ENCODE measurements at regions not wholly inside any gene's neighbourhood (a gene's known extent, or its start where the extent isn't known, plus 50 kb on each side); places are given as distances from the start of the nearest gene placed in this dataset.

DNA sequence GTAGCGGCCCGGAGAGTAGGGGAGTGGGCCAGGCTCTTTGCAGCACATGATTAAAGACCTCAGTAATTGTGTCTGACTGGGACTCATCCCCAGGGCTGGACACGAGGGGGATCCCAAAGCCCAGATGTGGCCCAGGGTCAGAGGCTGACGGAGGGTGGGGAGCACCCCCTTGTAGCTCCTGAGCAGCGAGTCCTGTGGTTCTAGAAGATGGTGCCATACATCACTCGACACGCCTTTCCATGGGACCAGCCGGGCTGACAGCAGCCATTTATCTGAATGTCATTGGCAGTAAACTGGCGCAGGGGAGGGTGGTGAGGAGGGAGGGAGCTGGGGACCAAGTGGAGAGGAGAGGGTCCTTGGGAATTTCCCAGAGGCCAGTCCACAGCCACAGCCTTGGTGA, 65.1 kb upstream of the FAM222A start:
- ATAC-seq (no peak), DNase-seq (no peak)
- intact Hi-C loops (cut with DNase I) = no loop called here
- H3K27ac ChIP-seq = no peak overlapping the region
- no peak overlapping the region for H3K4me3 ChIP-seq
- H3K27me3 ChIP-seq = peaks cover 0 to 81% of the 10 kb centered on the region in 2 donors
- TF ChIP-seq CTCF (IDR thresholded peaks at IDR 0.05) = no peak
- no peaks in the 10 kb centered on the region for H3K36me3 ChIP-seq
- H3K9me3 ChIP-seq = no peaks in the 10 kb centered on the region
- no peaks in the 10 kb centered on the region for H3K4me1 ChIP-seq

GRCh38 chr12:109650808-109651207, 62.8 kb upstream of the FAM222A start:
- Histone ChIP-seq H3K27me3 (peaks cover 0 to 71% of the 10 kb centered on the region in 2 donors), H3K9me3 (no peaks in the 10 kb centered on the region), H3K27ac (no peak overlapping the region), H3K36me3 (no peaks in the 10 kb centered on the region), H3K4me3 (no peak overlapping the region), H3K4me1 (no peaks in the 10 kb centered on the region)
- intact Hi-C loops (cut with DNase I) = no loop called here
- TF ChIP-seq CTCF (IDR thresholded peaks at IDR 0.05) = no peak
- ATAC-seq (no peak), DNase-seq (no peak)

DNA sequence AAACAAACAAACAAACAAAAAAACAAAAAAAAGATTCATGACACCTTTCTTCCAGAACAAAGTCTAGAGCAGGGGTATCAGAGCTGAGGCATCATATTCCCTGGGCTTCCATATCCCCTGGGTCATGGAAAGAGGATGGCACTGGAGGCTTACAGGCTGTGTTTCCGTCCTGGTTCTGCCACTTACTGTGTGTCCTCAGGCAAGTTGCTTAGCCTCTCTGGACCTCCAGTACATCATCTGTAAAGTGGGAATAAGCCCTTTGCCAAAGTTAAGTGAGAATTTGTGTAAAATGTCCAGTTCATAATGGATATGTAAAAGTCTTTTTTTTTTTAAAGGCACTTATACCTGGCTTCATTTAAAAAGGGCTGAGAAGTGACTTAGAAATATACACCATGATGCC, 62.0 kb upstream of the FAM222A start:
- Histone ChIP-seq H3K4me3 (no peak overlapping the region), H3K4me1 (no peaks in the 10 kb centered on the region), H3K27me3 (peaks cover 0 to 69% of the 10 kb centered on the region in 2 donors), H3K9me3 (no peaks in the 10 kb centered on the region), H3K27ac (no peak overlapping the region), H3K36me3 (no peaks in the 10 kb centered on the region)
- no peak for ATAC-seq
- TF ChIP-seq CTCF (IDR thresholded peaks at IDR 0.05) = no peak
- intact Hi-C loops (cut with DNase I) = no loop called here
- no peak for DNase-seq

DNA sequence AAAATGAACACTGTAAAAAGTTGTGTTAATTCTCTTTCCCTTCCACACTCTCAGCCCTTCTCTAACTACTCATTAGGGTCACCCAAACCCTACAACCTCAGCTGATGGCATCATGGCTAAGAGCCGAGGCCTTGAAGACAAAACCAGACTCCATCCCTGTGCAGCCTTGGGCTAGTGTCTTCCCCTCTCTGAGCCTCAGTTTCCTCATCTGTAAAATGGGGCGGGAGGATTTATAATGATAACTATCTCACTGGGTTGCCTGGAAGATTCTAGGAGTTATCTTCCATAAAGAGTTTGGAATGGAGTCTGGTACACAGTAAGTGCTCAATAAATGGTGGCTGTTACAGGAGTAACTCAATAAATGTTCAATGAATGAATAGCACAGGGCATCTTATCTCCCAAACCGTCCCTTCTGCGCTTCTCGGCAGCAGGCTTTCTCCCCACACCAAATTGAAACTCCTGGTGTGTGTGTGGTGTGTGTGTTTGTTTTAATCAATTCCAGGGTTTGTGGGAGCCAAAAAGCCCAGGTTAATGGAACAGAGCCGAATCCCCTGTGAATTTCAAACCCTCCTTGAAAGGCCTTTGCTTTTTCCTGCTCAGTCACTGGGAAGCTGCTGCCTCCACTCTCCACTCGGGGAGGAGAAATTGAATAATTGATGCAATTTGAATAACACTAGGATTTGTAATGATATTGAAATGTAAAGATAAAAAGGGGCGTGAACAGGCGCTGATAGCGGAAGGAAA, 61.2 kb upstream of the FAM222A start:
- Histone ChIP-seq H3K4me1 (no peaks in the 10 kb centered on the region), H3K36me3 (no peaks in the 10 kb centered on the region), H3K27me3 (peaks cover 0 to 69% of the 10 kb centered on the region in 2 donors), H3K27ac (no peak overlapping the region), H3K4me3 (no peak overlapping the region), H3K9me3 (no peaks in the 10 kb centered on the region)
- DNase-seq (no peak), ATAC-seq (no peak)
- no peak for TF ChIP-seq CTCF (IDR thresholded peaks at IDR 0.05)
- intact Hi-C loops (cut with DNase I) = no loop called here

GRCh38 chr12:109652977-109653264, 60.7 kb upstream of the FAM222A start:
- no peak for ATAC-seq
- peaks cover 0 to 68% of the 10 kb centered on the region in 2 donors for H3K27me3 ChIP-seq
- intact Hi-C loops (cut with DNase I) = no loop called here
- H3K4me1 ChIP-seq = no peaks in the 10 kb centered on the region
- no peak overlapping the region for H3K27ac ChIP-seq
- no peaks in the 10 kb centered on the region for H3K36me3 ChIP-seq
- no peaks in the 10 kb centered on the region for H3K9me3 ChIP-seq
- no peak overlapping the region for H3K4me3 ChIP-seq
- no peak for DNase-seq
- TF ChIP-seq CTCF (IDR thresholded peaks at IDR 0.05) = no peak

Measured in left lung (tissue), 4 donors.